ENCODE measurements at regions not wholly inside any gene's neighbourhood (a gene's known extent, or its start where the extent isn't known, plus 50 kb on each side); places are given as distances from the start of the nearest gene placed in this dataset.

DNA sequence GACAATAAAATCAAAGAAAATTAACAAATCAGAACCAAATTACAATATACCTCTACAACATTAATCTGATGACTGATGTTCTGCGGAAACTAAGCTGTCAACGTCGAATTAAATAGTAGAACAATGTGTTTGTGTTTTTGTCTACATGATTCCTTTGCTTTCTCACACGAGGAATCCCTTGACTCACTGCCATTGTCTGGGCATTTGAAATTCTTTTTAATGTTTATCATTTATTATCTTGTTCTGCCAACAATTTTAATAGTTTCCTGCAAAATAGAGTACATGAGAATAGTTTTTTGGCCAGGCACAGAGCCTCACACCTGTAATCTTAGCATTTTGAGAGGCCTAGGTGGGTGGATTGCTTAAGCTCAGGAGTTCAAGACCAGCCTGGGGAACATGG is 76.6 kb upstream of the KRAS start:
- H3K27ac ChIP-seq (ENCODE audit: low read depth in 1 of 2, low read length in 2 of 2) = no peak overlapping the region
- intact Hi-C loops (cut with DNase I) = no loop called here
- WGBS, 2 donors = 43 to 53% methylated on average over 4 of the region's 4 CpGs
- no peaks in the 10 kb centered on the region for H3K36me3 ChIP-seq (ENCODE audit: control insufficient read depth in 1 of 2, insufficient read depth in 2 of 2, low read length in 1 of 2)
- H3K27me3 ChIP-seq (ENCODE audit: control insufficient read depth in 1 of 2, insufficient read depth in 2 of 2, low read length in 1 of 2) = no peaks in the 10 kb centered on the region
- no peaks in the 10 kb centered on the region for H3K9me3 ChIP-seq (ENCODE audit: control insufficient read depth, low read length)
- ATAC-seq (ENCODE audit: low FRiP score) (no peak), DNase-seq (no peak)
- H3K4me3 ChIP-seq (ENCODE audit: low read length in 2 of 2) = no peak overlapping the region
- H3K4me1 ChIP-seq (ENCODE audit: control insufficient read depth in 1 of 2, insufficient read depth in 2 of 2, low read length in 2 of 2) = peaks cover 0 to 3% of the 10 kb centered on the region in 2 donors

DNA sequence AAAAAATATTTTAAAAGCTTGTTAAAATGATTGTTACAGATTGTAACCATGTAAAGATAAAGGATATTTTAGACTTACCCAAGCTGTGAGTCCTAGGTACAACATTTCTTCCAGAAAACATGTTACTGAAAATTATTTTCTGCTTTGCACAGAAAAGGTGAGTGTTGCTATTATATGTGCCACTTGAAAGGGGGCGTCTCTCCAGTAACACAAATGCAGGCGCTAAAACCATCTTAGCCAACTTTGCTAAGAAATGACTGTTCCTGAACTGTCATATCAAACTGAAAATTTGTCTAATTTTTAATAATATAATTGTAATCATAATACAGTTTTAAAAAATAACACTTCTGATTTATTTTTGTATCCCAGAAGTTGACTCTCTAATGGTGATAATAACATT is 75.6 kb upstream of the KRAS start:
- ATAC-seq (ENCODE audit: low FRiP score) (no peak), DNase-seq (no peak)
- intact Hi-C loops (cut with DNase I) = no loop called here
- Histone ChIP-seq H3K9me3 (ENCODE audit: control insufficient read depth, low read length) (no peaks in the 10 kb centered on the region), H3K27me3 (ENCODE audit: control insufficient read depth in 1 of 2, insufficient read depth in 2 of 2, low read length in 1 of 2) (no peaks in the 10 kb centered on the region), H3K4me3 (ENCODE audit: low read length in 2 of 2) (no peak overlapping the region), H3K27ac (ENCODE audit: low read depth in 1 of 2, low read length in 2 of 2) (no peak overlapping the region), H3K36me3 (ENCODE audit: control insufficient read depth in 1 of 2, insufficient read depth in 2 of 2, low read length in 1 of 2) (no peaks in the 10 kb centered on the region), H3K4me1 (ENCODE audit: control insufficient read depth in 1 of 2, insufficient read depth in 2 of 2, low read length in 2 of 2) (peaks cover 0 to 3% of the 10 kb centered on the region in 2 donors)
- 74 to 85% methylated on average over 2 of the region's 2 CpGs for WGBS, 2 donors

DNA sequence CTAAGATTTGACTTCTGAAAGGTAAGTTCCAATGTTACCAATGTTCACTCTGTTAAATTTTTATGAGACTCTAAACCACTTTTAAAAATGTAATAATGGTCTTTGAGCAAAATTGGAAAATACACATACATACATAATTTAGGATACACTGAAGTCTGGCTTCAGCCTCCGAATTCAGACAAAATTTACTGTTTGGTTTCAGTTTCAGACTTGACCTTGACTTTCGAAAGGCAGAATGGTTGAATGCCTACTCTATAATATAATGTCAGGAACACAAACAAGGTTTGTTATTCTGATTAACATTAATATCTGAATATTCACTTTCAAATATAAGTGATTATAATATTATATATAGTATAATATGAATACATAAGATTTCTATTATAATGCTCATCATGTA is 74.1 kb upstream of the KRAS start:
- no peaks in the 10 kb centered on the region for H3K27me3 ChIP-seq (ENCODE audit: control insufficient read depth in 1 of 2, insufficient read depth in 2 of 2, low read length in 1 of 2)
- no peak for ATAC-seq (ENCODE audit: low FRiP score)
- peaks cover 3% of the 10 kb centered on the region for H3K9me3 ChIP-seq (ENCODE audit: control insufficient read depth, low read length)
- no peak overlapping the region for H3K27ac ChIP-seq (ENCODE audit: low read depth in 1 of 2, low read length in 2 of 2)
- no peaks in the 10 kb centered on the region for H3K36me3 ChIP-seq (ENCODE audit: control insufficient read depth in 1 of 2, insufficient read depth in 2 of 2, low read length in 1 of 2)
- WGBS, 2 donors = 69 to 79% methylated on average over 2 of the region's 2 CpGs
- H3K4me3 ChIP-seq (ENCODE audit: low read length in 2 of 2) = no peak overlapping the region
- DNase-seq = no peak
- intact Hi-C loops (cut with DNase I) = no loop called here
- peaks cover 0 to 3% of the 10 kb centered on the region in 2 donors for H3K4me1 ChIP-seq (ENCODE audit: control insufficient read depth in 1 of 2, insufficient read depth in 2 of 2, low read length in 2 of 2)

DNA sequence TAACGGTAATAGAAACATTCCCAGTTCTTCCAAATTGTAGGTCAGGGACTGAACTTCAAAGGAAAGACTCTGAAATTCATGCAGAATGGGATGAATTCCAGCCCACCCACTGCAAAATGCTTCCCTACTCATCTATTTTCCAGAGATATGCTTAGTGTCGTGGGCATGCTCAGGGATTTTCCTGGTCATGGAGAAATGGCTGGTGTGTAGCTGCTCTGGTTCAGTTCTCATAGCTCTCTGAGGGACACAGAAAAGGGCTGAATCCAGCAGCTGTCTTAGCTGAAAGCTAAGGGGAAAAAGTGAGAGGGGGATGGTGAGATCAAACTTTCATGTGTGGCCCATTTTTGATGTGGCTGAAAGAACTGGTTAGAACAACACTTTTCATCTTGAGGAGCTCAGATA is 72.9 kb upstream of the KRAS start:
- Histone ChIP-seq H3K4me1 (ENCODE audit: control insufficient read depth in 1 of 2, insufficient read depth in 2 of 2, low read length in 2 of 2) (peaks cover 0 to 3% of the 10 kb centered on the region in 2 donors), H3K27me3 (ENCODE audit: control insufficient read depth in 1 of 2, insufficient read depth in 2 of 2, low read length in 1 of 2) (no peaks in the 10 kb centered on the region), H3K9me3 (ENCODE audit: control insufficient read depth, low read length) (peaks cover 3% of the 10 kb centered on the region), H3K36me3 (ENCODE audit: control insufficient read depth in 1 of 2, insufficient read depth in 2 of 2, low read length in 1 of 2) (no peaks in the 10 kb centered on the region), H3K4me3 (ENCODE audit: low read length in 2 of 2) (no peak overlapping the region), H3K27ac (ENCODE audit: low read depth in 1 of 2, low read length in 2 of 2) (no peak overlapping the region)
- ATAC-seq (ENCODE audit: low FRiP score) (no peak), DNase-seq (no peak)
- WGBS, 2 donors = 55 to 61% methylated on average over 2 of the region's 2 CpGs
- intact Hi-C loops (cut with DNase I) = no loop called here

DNA sequence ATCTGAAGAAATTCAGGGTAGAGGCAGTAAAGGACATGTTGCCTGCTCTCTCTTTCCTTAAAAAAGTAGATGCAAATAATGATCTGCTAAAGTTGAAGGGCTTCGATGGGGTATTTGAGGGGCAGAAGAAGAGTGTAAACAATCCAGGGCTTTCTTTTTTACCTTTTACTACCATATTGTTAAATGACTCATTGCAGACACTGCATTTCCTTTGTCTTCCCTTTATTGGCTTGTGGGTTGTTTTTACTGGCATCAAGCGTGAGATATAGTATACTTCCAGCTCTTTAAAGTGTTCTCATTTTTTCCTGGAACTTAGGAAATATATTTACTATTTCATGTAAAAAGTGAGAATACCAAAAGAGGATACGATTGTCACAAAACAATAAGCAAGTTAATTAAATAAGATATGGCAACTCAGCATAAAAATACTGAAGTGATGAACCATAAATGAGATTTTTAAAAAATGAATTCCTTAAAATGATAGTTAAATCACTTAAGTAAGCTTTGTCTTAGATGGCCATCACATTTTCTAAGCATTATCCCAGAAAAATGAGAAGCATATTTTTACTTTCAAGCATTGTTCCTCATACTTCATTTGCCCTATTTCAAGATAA is 72.3 kb upstream of the KRAS start:
- H3K27me3 ChIP-seq (ENCODE audit: control insufficient read depth in 1 of 2, insufficient read depth in 2 of 2, low read length in 1 of 2) = no peaks in the 10 kb centered on the region
- intact Hi-C loops (cut with DNase I) = no loop called here
- H3K9me3 ChIP-seq (ENCODE audit: control insufficient read depth, low read length) = peaks cover 3% of the 10 kb centered on the region
- H3K36me3 ChIP-seq (ENCODE audit: control insufficient read depth in 1 of 2, insufficient read depth in 2 of 2, low read length in 1 of 2) = no peaks in the 10 kb centered on the region
- H3K27ac ChIP-seq (ENCODE audit: low read depth in 1 of 2, low read length in 2 of 2) = no peak overlapping the region
- peaks cover 0 to 3% of the 10 kb centered on the region in 2 donors for H3K4me1 ChIP-seq (ENCODE audit: control insufficient read depth in 1 of 2, insufficient read depth in 2 of 2, low read length in 2 of 2)
- no peak overlapping the region for H3K4me3 ChIP-seq (ENCODE audit: low read length in 2 of 2)
- 26 to 28% methylated on average over 3 of the region's 3 CpGs for WGBS, 2 donors
- no peak for ATAC-seq (ENCODE audit: low FRiP score)
- no peak for DNase-seq

DNA sequence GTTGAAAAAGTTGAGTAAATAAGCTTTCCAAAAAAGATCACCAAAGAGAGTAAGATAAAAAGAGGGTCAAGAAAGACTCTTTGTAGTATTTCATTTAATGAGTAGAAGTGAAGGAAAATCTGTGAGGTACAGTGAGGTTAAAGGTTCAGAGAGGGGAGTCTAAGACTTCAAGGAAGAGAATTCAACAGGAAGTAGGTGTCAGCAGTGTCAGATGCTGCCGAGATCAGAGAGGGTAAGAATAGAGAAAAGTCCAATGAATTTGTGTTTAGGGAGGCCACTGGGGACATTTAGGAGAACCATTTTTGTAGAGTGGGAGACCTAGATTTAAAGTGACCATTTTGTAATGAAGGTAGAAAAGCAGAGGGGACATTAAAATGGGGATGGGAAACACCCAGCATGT is 71.6 kb upstream of the KRAS start:
- Histone ChIP-seq H3K9me3 (ENCODE audit: control insufficient read depth, low read length) (peaks cover 3% of the 10 kb centered on the region), H3K4me1 (ENCODE audit: control insufficient read depth in 1 of 2, insufficient read depth in 2 of 2, low read length in 2 of 2) (peaks cover 0 to 3% of the 10 kb centered on the region in 2 donors), H3K36me3 (ENCODE audit: control insufficient read depth in 1 of 2, insufficient read depth in 2 of 2, low read length in 1 of 2) (no peaks in the 10 kb centered on the region), H3K27ac (ENCODE audit: low read depth in 1 of 2, low read length in 2 of 2) (no peak overlapping the region), H3K27me3 (ENCODE audit: control insufficient read depth in 1 of 2, insufficient read depth in 2 of 2, low read length in 1 of 2) (no peaks in the 10 kb centered on the region), H3K4me3 (ENCODE audit: low read length in 2 of 2) (no peak overlapping the region)
- DNase-seq (no peak), ATAC-seq (ENCODE audit: low FRiP score) (no peak)
- intact Hi-C loops (cut with DNase I) = no loop called here
- WGBS, 2 donors = 67 to 70% methylated on average over 1 of the region's 1 CpG

DNA sequence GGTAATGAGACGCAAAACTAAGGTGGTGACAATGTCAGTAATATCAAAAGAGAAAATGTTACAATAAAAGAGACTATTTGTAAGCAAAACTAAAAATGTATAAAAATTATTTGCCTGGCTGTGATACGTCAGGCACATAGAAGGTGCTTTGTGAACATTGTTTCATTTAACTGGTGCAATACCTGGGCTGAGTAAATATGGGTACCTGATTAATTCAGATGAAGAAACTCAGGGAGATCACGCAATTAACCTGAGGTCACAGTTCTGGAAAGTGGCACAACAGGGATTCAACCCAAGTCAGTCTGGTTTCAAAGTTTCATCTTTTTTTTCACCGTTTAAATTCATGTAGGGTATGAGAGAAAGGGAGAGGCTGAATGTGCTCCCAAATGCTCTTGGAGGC is 71.0 kb upstream of the KRAS start:
- H3K4me1 ChIP-seq (ENCODE audit: control insufficient read depth in 1 of 2, insufficient read depth in 2 of 2, low read length in 2 of 2) = peaks cover 0 to 3% of the 10 kb centered on the region in 2 donors
- DNase-seq (no peak), ATAC-seq (ENCODE audit: low FRiP score) (no peak)
- no peak overlapping the region for H3K4me3 ChIP-seq (ENCODE audit: low read length in 2 of 2)
- intact Hi-C loops (cut with DNase I) = no loop called here
- no peaks in the 10 kb centered on the region for H3K36me3 ChIP-seq (ENCODE audit: control insufficient read depth in 1 of 2, insufficient read depth in 2 of 2, low read length in 1 of 2)
- H3K27ac ChIP-seq (ENCODE audit: low read depth in 1 of 2, low read length in 2 of 2) = no peak overlapping the region
- H3K27me3 ChIP-seq (ENCODE audit: control insufficient read depth in 1 of 2, insufficient read depth in 2 of 2, low read length in 1 of 2) = no peaks in the 10 kb centered on the region
- 96 to 98% methylated on average over 4 of the region's 4 CpGs for WGBS, 2 donors
- peaks cover 3% of the 10 kb centered on the region for H3K9me3 ChIP-seq (ENCODE audit: control insufficient read depth, low read length)

DNA sequence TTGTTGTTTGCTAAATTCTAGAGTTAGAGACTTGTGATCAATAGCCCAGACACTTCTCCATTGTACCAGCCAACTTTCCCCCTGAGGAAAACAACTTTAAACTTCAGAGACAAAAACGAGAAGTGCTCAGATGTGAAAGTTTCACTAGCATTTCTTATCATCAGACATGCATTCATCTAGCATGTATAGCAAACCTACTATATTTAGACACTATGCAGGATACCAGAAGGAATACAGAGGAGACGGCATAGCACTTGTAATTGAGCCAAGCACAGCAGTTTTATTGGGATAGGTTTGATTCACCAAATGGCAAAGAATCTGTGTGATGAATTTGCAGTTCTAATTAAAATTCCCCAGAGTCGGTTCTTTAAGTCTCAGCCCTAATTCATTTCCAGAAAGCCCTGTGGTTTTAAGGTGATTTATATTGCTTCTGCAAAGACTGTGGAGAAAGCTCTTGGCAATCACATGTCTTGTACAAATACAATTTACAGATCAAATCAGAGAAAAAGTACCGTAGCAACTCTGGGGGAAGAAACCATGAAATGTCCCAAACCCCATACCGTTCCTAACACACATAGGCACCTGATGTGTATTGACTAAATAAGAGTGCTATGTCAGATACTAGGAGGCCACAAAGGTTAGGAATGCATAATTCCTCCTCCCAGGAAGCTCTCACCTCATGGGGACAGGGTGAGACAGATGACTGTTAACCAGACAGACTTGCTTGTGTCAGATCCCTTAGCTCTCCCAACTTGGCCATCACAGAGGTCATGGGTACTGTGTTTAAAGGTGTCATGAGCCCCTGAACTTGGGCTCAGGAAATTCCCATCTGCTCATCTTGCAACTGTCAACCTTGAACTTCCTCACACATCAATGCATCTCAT is 69.6 kb upstream of the KRAS start:
- Histone ChIP-seq H3K27ac (ENCODE audit: low read depth in 1 of 2, low read length in 2 of 2) (no peak overlapping the region), H3K4me3 (ENCODE audit: low read length in 2 of 2) (no peak overlapping the region), H3K27me3 (ENCODE audit: control insufficient read depth in 1 of 2, insufficient read depth in 2 of 2, low read length in 1 of 2) (no peaks in the 10 kb centered on the region), H3K9me3 (ENCODE audit: control insufficient read depth, low read length) (peaks cover 3% of the 10 kb centered on the region), H3K36me3 (ENCODE audit: control insufficient read depth in 1 of 2, insufficient read depth in 2 of 2, low read length in 1 of 2) (no peaks in the 10 kb centered on the region), H3K4me1 (ENCODE audit: control insufficient read depth in 1 of 2, insufficient read depth in 2 of 2, low read length in 2 of 2) (peaks cover 0 to 3% of the 10 kb centered on the region in 2 donors)
- intact Hi-C loops (cut with DNase I) = no loop called here
- 25 to 39% methylated on average over 5 of the region's 5 CpGs for WGBS, 2 donors
- DNase-seq = no peak
- ATAC-seq (ENCODE audit: low FRiP score) = no peak

Measured in aorta (tissue), 5 donors.